GM12874 (cell line): ENCODE measurements at regions not wholly inside any gene's neighbourhood (a gene's known extent, or its start where the extent isn't known, plus 50 kb on each side); places are given as distances from the start of the nearest gene placed in this dataset.

Experiments used
- CTCF ChIP-seq: IDR thresholded peaks from 2 replicates; pipeline ENCODE4 v1.5.1; 2011; ENCODE audit warnings: low read depth, mild to moderate bottlenecking, control low read depth, low read length, moderate library complexity; ENCODE audit not compliant: insufficient read depth

- TF ChIP-seq CTCF: no peak
Measured at GRCh38 chr6:154908723-154909122, 86.4 kb upstream of the TIAM2 start.

- no peak for TF ChIP-seq CTCF
Measured at GRCh38 chr6:154909311-154909710, 85.8 kb upstream of the TIAM2 start.

GRCh38 chr6:154909821-154910220 lies 85.3 kb upstream of the TIAM2 start:
- no peak for TF ChIP-seq CTCF

- TF ChIP-seq CTCF: no peak
Measured at GRCh38 chr6:154914288-154914687, 80.8 kb upstream of the TIAM2 start.

GRCh38 chr6:154916857-154917256 lies 78.3 kb upstream of the TIAM2 start:
- no peak for TF ChIP-seq CTCF

- no peak for TF ChIP-seq CTCF
Measured at GRCh38 chr6:154917941-154918340, 77.2 kb upstream of the TIAM2 start.

- no peak for TF ChIP-seq CTCF
Measured at GRCh38 chr6:154919806-154920205, 75.3 kb upstream of the TIAM2 start.
